VCaP (cell line): ENCODE measurements at regions not wholly inside any gene's neighbourhood (a gene's known extent, or its start where the extent isn't known, plus 50 kb on each side); places are given as distances from the start of the nearest gene placed in this dataset.
"Not testable (repeated sequence)": the region's sequence is repeated elsewhere in the genome, so short reads cannot be mapped to it uniquely, and the experiment has no call there.

Experiments used
- H3K27ac ChIP-seq: fragments of 450-650 bp; 2 replicates; pipeline ENCODE4 v1.5.1; 2017
- TF ChIP-seq, protein P1 (sequence below): fragments of 450-650 bp; conservative IDR thresholded peaks from 2 replicates; pipeline ENCODE4 v1.5.1; 2017; ENCODE audit warnings: mild to moderate bottlenecking, moderate library complexity

DNA sequence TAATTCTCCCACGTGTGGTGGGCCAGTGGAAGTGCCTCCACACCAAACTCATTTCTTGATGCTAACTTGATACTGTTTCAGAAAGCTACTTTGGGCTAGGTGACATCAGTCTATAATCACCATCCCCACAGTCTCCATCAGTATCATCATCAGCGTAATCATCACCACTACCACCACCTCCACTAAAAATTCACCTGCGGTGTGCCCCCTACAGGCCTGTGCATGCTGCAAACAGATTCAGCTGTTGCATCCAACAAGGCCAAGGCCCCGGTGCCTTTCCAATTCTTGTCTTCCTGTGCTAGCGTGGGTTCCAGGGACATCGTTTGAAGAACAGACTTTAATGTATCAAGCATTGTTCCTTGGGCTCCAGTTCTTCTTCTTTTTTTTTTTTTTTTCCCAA, 201.3 kb upstream of the EXOC2 start:
- TF ChIP-seq, protein P1, sequence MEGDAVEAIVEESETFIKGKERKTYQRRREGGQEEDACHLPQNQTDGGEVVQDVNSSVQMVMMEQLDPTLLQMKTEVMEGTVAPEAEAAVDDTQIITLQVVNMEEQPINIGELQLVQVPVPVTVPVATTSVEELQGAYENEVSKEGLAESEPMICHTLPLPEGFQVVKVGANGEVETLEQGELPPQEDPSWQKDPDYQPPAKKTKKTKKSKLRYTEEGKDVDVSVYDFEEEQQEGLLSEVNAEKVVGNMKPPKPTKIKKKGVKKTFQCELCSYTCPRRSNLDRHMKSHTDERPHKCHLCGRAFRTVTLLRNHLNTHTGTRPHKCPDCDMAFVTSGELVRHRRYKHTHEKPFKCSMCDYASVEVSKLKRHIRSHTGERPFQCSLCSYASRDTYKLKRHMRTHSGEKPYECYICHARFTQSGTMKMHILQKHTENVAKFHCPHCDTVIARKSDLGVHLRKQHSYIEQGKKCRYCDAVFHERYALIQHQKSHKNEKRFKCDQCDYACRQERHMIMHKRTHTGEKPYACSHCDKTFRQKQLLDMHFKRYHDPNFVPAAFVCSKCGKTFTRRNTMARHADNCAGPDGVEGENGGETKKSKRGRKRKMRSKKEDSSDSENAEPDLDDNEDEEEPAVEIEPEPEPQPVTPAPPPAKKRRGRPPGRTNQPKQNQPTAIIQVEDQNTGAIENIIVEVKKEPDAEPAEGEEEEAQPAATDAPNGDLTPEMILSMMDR = no peak

DNA sequence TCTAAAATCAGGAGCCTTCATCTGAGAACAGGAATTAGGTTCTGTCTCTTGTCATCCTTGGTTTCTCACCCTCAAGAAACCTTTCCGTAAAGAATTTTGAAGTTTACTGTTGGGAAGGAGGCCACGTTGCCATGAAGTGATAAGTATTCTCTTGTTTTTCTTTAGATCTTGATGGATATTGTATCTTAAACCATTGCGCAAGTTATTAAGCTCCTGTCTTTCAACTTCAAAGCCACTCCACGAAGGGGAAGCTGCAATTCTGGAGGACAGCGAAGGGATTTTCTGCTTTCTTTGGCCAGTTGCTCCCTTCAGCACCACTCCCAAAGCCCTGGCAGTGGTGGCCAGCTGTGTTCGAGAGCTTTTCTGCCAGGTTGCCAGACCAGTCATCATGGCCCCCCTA, 198.1 kb upstream of the EXOC2 start:
- TF ChIP-seq, protein P1 = no peak
- H3K27ac ChIP-seq = no peak overlapping the region

More for the DNA sequence above, 201.3 kb upstream of the EXOC2 start:
- no peak overlapping the region for H3K27ac ChIP-seq

DNA sequence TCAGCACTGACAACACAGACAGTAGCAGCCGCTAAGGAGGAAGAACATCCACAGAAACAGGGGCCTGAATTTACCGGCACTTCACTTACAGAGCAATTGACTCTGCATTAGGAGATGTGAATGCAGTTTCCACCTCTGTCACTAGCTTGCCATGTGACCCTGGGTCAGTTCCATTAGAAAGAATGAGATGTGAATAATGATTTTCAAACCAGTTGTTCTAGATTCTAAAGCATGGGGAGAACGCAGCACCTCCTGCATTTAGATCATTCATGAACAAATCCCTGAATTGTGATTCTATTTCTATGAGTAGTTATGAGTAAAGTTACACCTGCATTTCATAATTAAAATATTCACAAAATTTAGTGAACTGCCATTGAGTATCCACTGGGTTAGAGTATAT, 197.3 kb upstream of the EXOC2 start:
- TF ChIP-seq, protein P1 = no peak
- H3K27ac ChIP-seq = no peak overlapping the region

DNA sequence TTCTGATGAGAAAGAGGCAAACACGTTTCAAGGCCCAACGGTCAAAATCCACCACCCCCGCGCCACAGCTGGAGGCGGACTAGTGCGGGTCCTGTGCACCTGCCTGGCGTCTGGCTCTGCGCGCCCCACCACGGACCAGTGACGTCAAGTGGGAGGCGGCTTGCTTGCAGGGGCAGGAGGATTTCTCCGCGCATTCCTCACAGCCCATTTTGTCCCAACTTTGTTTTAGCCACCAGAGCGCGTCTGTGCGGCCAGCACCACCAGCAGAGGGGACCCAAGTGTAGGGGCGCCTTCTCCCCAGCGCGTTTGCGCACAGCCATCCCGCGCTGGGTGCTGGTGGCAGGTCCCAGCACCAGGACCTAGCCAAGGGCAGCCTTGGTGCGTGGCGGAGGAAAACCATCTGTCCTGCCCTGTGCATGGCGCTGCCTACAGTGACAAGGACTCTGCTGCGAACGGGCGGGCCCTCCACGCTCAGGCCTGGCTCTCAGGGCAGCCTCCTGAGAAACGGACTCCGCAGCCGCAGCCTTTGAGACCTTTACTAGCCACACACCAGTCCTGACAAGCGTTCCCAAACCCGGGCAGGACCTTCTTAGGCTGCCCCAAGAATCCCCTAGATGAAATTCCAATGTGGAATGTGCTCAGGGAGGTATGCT, 194.8 kb upstream of the EXOC2 start:
- H3K27ac ChIP-seq = no peak overlapping the region
- TF ChIP-seq, protein P1 = no peak

DNA sequence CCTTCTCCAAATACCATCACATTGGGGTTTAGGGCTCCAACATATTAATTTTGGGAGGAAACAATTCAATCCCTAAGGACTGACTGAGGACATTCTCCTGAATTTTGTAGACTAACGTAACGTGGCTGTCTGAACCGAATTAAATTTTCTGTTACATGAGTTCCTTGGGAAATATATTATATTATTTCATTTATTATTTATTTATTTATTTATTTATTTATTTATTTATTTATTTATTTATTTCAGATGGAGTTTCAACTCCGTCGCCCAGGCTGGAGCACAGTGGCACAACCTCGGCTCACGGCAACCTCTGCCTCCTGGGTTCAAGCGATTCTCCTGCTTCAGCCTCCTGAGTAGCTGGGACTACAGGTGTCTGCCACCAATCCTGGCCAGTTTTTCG, 193.2 kb upstream of the EXOC2 start:
- H3K27ac ChIP-seq = not testable (repeated sequence)

DNA sequence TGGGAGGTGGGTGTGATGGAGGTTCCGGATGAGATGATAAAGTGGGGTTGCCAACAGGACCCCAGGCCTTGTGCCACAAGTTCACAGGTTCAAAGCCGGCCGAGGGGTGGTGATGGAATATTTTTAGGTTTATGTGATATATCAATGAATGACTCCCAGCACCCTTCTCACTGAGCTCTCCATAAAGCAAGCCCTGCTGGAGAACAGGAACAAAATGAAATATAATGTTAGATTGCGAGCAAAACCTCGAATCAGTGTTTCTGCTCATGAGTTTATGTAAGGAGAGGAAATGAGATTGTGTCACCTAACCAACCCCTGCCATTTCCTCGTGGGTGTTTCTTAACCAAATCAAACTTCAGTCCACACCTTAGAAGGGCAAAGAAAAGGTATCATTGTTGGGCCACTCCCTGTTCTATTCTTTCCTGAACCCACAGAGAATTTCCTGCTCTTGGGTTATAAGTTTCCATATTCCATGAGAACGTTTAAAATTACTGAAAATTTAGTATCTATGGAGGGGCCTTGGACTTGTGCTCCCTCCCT, 192.2 kb upstream of the EXOC2 start:
- H3K27ac ChIP-seq = no peak overlapping the region
- TF ChIP-seq, protein P1 = no peak

DNA sequence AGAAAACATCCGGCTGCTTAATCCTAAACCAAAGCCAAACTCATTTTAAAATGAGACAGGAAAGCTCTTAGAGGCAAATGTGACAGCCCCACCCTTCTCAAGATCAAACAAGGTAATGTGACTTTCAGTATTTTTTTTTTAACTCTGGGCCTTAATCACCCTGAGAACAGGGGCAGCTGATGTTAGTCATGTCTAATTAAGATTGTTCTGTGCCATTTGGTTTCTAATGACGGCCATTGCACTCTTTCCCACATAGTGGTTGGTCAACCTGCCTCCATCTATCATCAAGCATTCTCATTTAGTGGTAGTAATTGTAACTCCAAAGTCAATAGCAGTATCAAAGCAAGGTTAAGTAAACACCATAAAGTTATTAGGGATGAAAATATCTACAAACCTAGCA, 191.6 kb upstream of the EXOC2 start:
- TF ChIP-seq, protein P1 = no peak
- H3K27ac ChIP-seq = no peak overlapping the region

DNA sequence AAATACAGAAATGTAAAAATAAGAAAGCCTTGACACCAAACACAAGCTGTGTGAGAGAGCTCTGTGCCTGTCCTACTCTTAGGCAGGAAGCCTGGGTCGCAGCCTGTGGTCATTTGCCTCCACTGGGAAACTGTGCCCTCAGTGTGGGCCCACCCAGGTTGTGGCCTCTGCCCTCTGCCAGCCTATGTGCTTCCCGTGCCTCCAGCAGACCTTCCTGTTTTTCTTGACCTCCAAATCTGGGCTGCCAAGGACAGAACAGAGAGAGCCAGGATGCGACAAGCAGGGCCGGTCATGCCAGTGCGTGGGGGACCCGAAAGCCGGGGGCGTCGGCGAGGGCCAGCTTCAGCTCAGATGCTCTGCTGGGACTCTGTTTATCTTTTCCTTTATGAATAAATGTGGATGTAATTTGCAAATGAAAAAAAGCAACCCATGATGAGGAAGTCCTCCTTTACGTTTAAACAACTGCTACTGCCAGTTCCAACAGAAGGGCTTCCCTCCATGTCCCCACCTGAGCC, 189.2 kb upstream of the EXOC2 start:
- TF ChIP-seq, protein P1 = no peak
- H3K27ac ChIP-seq = no peak overlapping the region
